T-helper 17 cell (primary cell): ENCODE measurements at regions not wholly inside any gene's neighbourhood (a gene's known extent, or its start where the extent isn't known, plus 50 kb on each side); places are given as distances from the start of the nearest gene placed in this dataset.
"Not testable (repeated sequence)": the region's sequence is repeated elsewhere in the genome, so short reads cannot be mapped to it uniquely, and the experiment has no call there.

Experiments used
- ATAC-seq: fragments of 150-1000 bp; cut with Tn5 transposase; 2 replicates; pipeline ENCODE4 v1.10.0; 2021; ENCODE audit warnings: mild to moderate bottlenecking, moderate library complexity
- DNase-seq, 3 donors: peaks; one replicate each; pipeline versions ENCODE4 v3.0.0 to v3.0.0-alpha.2; 2020 to 2021
- H3K9me3 ChIP-seq: one replicate; pipeline ENCODE4 v1.7.0; 2013; ENCODE audit warnings: low read length, mild to moderate bottlenecking; ENCODE audit not compliant: control insufficient read depth, poor library complexity, severe bottlenecking
- H3K27ac Mint-ChIP-seq: one replicate; pipeline ENCODE4 v1.8.0; 2022; ENCODE audit warnings: mild to moderate bottlenecking, moderate library complexity, mixed read lengths
- H3K27me3 Mint-ChIP-seq: one replicate; pipeline ENCODE4 v1.8.0; 2022; ENCODE audit warnings: mixed read lengths
- H3K36me3 Mint-ChIP-seq: one replicate; pipeline ENCODE4 v1.8.0; 2022; ENCODE audit warnings: low read depth, mixed read lengths
- H3K4me1 Mint-ChIP-seq: one replicate; pipeline ENCODE4 v1.8.0; 2022; ENCODE audit warnings: mild to moderate bottlenecking, mixed read lengths
- H3K4me3 Mint-ChIP-seq: one replicate; pipeline ENCODE4 v1.8.0; 2022; ENCODE audit warnings: mild to moderate bottlenecking, moderate library complexity, mixed read lengths

DNA sequence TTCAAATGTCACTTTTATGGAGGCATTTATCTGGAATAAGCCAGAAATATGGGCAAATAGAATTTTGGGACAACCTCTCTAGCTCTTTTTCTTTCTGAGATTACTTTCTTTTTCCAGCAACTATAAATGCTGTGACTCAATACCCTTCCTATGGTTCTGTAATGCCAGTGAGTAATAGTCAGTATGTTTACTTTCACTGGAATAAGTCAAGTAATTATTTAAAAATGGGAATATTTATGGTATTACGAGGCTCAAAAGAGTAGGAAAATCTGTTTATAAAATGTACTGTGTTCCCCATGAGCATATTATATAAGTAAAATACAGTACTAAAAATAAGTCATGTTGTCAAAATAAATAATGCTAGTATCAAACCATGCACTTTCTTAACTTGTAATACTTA, 750.5 kb downstream of the LUZP2 start:
- Mint-ChIP-seq H3K4me1 (no peaks in the 10 kb centered on the region), H3K27me3 (no peaks in the 10 kb centered on the region), H3K27ac (no peak overlapping the region), H3K36me3 (no peaks in the 10 kb centered on the region), H3K4me3 (no peak overlapping the region)
- no peaks in the 10 kb centered on the region for H3K9me3 ChIP-seq
- ATAC-seq (no peak), DNase-seq (no peak)

DNA sequence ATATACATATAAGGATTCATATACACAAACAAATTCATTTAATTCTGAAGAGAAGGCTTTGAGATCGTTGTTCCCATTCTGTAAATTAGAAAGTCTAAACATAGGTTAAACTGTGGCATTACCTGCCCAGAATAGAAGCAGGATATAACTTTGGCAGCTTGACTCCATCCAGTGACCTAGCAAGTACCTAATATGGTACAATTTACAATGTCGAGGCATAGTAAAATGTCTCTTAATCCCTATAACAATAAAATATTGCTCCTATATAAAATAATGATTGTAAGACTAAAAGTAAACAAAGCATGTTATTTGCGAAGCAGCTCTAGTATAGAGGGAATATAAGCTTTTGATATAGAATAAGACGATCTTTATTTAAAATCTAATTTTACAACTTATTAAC, 756.0 kb downstream of the LUZP2 start:
- H3K27me3 Mint-ChIP-seq, result no peaks in the 10 kb centered on the region

DNA sequence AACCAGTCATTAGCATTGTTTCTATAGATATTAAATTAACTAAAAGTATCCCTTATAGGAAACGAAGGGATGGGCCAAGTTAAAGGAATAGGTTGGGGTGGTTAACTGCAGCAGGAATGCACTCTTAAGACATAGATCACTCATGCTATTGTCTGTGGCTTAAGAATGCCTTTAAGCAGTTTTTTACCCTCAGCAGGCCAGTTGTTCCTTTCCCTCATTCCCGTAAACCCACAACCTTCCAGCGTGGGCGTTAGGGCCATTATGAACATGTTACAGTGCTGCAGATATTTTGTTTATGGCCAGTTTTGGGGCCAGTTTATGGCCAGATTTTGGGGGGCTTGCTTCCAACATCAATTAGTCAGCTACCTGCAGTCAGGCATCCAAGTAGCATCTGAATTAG, 767.0 kb downstream of the LUZP2 start:
- not testable (repeated sequence) for H3K36me3 Mint-ChIP-seq, H3K4me1 Mint-ChIP-seq, ATAC-seq, H3K27me3 Mint-ChIP-seq, DNase-seq, H3K27ac Mint-ChIP-seq, H3K9me3 ChIP-seq, H3K4me3 Mint-ChIP-seq

More for the DNA sequence above, 756.0 kb downstream of the LUZP2 start:
- H3K9me3 ChIP-seq, result no peaks in the 10 kb centered on the region
- Mint-ChIP-seq H3K27ac (no peak overlapping the region), H3K4me3 (no peak overlapping the region), H3K4me1 (no peaks in the 10 kb centered on the region), H3K36me3 (no peaks in the 10 kb centered on the region)
- DNase-seq (no peak), ATAC-seq (no peak)

DNA sequence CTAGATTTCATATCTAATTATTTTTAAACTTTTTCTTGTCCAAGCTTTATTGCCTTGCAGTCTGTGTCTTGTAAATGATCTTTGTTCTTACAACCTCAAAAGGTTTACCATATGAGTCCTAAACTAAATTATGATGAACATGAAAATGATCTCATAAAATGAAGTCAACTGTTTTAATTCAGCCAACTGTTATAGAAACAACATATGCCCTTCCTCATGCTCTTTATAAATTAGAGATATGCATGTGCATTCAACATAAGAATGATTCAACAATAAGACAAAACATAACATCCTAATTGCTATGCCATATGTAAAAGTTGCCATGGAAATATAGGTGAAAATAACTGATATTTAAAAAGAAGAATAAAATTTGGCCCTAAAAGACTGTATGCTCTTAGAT, 774.4 kb downstream of the LUZP2 start:
- Mint-ChIP-seq H3K36me3 (no peaks in the 10 kb centered on the region), H3K27me3 (no peaks in the 10 kb centered on the region), H3K4me1 (no peaks in the 10 kb centered on the region), H3K4me3 (no peak overlapping the region), H3K27ac (no peak overlapping the region)
- DNase-seq (no peak), ATAC-seq (no peak)
- H3K9me3 ChIP-seq, result no peaks in the 10 kb centered on the region

DNA sequence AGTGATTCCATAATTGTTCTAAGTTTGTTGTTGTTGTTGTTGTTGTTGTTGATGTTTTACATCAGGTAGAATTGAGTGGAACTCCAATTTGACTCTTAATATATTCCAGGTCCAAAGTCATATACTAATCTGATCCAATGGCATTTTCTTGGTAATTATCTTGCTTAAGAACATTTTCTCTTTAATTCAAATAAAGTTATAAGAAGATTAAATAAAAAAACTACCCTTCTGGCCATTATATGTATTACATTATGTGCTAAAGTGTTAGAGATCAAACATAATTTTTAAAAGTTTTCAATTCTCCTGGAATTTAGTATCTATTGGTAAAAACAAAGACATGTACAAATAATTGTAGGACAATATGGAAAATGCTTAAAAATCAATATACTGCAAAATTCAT, 775.4 kb downstream of the LUZP2 start:
- H3K9me3 ChIP-seq, result no peaks in the 10 kb centered on the region
- Mint-ChIP-seq H3K27ac (no peak overlapping the region), H3K36me3 (no peaks in the 10 kb centered on the region), H3K4me3 (no peak overlapping the region), H3K27me3 (no peaks in the 10 kb centered on the region), H3K4me1 (no peaks in the 10 kb centered on the region)
- no peak for ATAC-seq
- no peak for DNase-seq

DNA sequence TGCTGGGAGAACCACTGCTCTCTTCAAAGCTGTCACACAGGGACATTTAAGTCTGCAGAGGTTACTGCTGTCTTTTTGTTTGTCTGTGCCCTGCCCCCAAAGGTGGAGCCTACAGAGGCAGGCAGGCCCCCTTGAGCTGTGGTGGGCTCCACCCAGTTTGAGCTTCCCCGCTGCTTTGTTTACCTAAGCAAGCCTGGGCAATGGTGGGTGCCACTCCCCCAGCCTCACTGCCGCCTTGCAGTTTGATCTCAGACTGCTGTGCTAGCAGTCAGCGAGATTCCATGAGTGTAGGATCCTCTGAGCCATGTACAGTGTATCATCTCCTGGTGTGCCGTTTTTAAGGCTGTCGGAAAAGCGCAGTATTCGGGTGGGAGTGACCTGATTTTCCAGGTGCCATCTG, 784.0 kb downstream of the LUZP2 start:
- not testable (repeated sequence) for H3K9me3 ChIP-seq, H3K27me3 Mint-ChIP-seq, H3K36me3 Mint-ChIP-seq, H3K27ac Mint-ChIP-seq, ATAC-seq, H3K4me1 Mint-ChIP-seq, H3K4me3 Mint-ChIP-seq, DNase-seq

DNA sequence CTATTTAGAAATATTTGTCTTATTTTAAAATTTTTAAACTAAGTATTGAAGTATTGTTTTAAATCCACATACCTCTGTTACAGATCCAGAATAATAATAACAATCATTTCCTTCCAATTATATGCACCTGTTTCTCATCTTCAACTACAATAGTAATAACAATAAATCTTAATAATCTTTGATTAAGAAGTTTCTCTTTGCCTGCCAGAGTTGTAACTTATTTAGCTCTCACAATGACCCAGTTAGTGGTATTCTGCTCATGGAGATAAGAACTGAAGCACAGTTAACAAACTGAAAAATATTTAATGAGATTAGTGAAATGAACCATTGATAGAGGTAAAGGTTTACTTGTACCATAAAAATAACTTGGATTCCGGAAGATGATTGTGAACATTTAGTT, 796.3 kb downstream of the LUZP2 start:
- Mint-ChIP-seq H3K4me1 (no peaks in the 10 kb centered on the region), H3K4me3 (no peak overlapping the region), H3K27ac (no peak overlapping the region), H3K27me3 (no peaks in the 10 kb centered on the region), H3K36me3 (no peaks in the 10 kb centered on the region)
- no peaks in the 10 kb centered on the region for H3K9me3 ChIP-seq
- no peak for ATAC-seq
- DNase-seq, result no peak

DNA sequence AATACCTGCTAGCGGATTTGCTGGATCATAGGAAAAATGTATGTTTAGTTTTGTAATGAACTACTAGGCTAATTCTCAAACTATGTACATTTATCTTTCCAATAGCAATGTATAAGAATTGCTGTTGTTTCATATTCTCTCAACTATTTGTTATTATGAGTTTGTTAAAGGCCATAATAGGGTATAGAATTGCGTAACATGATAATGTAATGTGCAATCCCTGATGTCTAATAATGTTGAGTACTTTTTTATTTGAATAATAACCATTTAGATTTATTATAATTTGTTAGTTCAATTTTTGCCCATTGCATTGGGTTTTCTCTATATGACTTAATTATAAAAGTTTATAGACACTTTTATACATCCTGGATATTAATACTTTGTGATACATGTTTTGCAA, 801.6 kb downstream of the LUZP2 start:
- ATAC-seq (no peak), DNase-seq (no peak)
- Mint-ChIP-seq H3K4me1 (no peaks in the 10 kb centered on the region), H3K4me3 (no peak overlapping the region), H3K27ac (no peak overlapping the region), H3K27me3 (no peaks in the 10 kb centered on the region), H3K36me3 (no peaks in the 10 kb centered on the region)
- no peaks in the 10 kb centered on the region for H3K9me3 ChIP-seq

DNA sequence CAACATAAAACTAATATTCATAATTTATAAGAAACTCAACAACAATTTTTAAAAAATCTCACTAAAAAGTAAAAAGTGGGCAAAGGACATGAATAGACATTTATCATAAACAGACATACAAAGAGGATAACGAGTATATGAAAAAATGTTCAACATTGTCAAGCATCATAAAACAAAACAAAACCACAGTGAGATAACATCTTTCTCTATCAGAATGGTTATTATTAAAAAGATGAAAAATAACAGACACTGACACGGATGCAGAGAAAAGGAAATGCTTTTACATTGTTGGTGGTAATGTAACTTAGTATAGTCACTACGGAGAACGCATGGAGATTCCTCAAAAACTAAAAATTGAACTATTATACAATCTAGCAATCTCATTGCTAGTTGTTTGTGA, 813.0 kb downstream of the LUZP2 start:
- H3K4me1 Mint-ChIP-seq, result no peaks in the 10 kb centered on the region
- no peak for DNase-seq
- no peak for ATAC-seq
- H3K27ac Mint-ChIP-seq, result no peak overlapping the region
- no peak overlapping the region for H3K4me3 Mint-ChIP-seq
- H3K36me3 Mint-ChIP-seq, result no peaks in the 10 kb centered on the region
- H3K27me3 Mint-ChIP-seq, result no peaks in the 10 kb centered on the region
- no peaks in the 10 kb centered on the region for H3K9me3 ChIP-seq

DNA sequence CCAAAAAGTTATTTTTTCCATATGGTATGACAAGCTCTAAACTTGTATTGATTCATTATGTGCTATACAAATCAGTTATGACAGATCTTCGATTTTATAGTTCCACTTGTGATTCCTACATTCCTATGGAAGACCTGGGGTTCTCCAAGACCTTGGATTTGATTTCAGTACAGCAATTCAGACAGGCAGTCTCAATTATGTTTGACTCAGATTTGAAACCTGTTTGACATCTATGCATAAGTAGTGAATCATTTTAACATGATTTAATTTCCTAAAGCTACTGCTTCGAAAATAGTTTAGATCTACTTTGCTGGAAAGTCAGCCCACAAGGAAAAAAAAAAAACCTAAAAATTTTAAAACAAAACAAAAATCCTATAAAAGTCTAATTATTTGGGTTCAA, 820.4 kb downstream of the LUZP2 start:
- Mint-ChIP-seq H3K36me3 (no peaks in the 10 kb centered on the region), H3K27me3 (no peaks in the 10 kb centered on the region), H3K27ac (no peak overlapping the region), H3K4me1 (no peaks in the 10 kb centered on the region), H3K4me3 (no peak overlapping the region)
- DNase-seq, result no peak
- no peaks in the 10 kb centered on the region for H3K9me3 ChIP-seq
- ATAC-seq, result no peak

DNA sequence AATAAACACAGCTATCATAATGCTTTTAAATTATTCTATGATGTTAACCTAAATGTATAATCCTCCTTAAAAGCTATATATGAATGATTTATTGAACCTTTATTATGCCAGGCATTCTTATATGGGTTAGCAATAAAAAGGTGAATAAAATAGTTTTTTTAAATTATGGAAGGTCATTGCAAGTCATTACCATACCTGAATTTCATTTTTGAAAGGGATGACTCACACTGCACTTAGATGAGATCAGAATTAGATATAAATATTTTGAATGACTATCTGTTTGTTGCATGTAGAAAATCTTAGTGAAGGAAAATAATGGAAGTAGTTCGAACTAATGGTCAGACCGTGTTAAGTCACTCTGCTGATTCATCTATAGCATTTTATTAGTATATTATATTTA, 822.3 kb downstream of the LUZP2 start:
- no peaks in the 10 kb centered on the region for H3K27me3 Mint-ChIP-seq
- H3K36me3 Mint-ChIP-seq, result no peaks in the 10 kb centered on the region
- no peak overlapping the region for H3K27ac Mint-ChIP-seq
- DNase-seq (no peak), ATAC-seq (no peak)
- no peak overlapping the region for H3K4me3 Mint-ChIP-seq
- no peaks in the 10 kb centered on the region for H3K4me1 Mint-ChIP-seq
- H3K9me3 ChIP-seq, result no peaks in the 10 kb centered on the region

DNA sequence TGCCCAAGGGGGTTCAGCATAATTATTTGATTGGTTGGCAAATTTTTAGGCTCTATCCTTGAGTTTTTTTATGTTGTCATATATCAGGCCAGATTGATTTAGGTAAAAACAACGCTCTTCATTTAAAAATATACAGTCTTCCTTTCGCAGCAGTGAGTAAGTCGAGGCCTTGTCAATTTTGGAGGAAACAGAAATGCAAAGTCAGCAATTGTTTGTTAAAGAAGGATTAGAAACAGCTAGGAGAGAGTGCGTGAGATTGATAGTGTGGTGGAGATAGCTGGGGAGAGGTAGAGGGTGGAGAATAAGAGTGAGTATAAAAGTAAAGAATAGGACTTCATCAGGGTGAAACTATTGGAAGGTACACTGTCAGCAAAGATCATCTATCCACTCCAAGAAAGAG, 830.8 kb downstream of the LUZP2 start:
- Mint-ChIP-seq H3K27me3 (no peaks in the 10 kb centered on the region), H3K27ac (no peak overlapping the region), H3K4me3 (no peak overlapping the region), H3K36me3 (no peaks in the 10 kb centered on the region), H3K4me1 (no peaks in the 10 kb centered on the region)
- DNase-seq (no peak), ATAC-seq (no peak)
- H3K9me3 ChIP-seq, result peaks cover 8% of the 10 kb centered on the region

DNA sequence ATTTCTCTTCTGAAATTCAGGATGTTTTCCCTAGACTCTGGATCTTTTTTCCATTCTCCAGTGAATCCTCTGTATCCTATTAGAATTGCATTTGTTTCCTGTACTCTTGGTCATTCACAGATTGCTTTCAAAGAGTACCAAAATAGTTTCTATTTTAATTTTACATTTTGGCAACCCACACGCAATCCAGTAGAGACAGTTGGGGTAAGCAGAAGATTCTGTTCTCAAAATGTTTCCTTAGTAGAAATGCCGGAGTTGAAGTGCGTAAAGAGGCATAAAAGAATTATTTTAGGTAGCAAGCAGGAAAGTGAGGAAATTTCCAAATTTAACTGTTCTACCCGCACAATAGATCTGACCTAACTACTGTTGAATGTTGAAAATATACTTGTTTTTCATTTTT, 842.4 kb downstream of the LUZP2 start:
- DNase-seq (no peak), ATAC-seq (no peak)
- Mint-ChIP-seq H3K36me3 (no peaks in the 10 kb centered on the region), H3K27ac (no peak overlapping the region), H3K4me1 (no peaks in the 10 kb centered on the region), H3K4me3 (no peak overlapping the region), H3K27me3 (no peaks in the 10 kb centered on the region)
- H3K9me3 ChIP-seq, result no peaks in the 10 kb centered on the region

DNA sequence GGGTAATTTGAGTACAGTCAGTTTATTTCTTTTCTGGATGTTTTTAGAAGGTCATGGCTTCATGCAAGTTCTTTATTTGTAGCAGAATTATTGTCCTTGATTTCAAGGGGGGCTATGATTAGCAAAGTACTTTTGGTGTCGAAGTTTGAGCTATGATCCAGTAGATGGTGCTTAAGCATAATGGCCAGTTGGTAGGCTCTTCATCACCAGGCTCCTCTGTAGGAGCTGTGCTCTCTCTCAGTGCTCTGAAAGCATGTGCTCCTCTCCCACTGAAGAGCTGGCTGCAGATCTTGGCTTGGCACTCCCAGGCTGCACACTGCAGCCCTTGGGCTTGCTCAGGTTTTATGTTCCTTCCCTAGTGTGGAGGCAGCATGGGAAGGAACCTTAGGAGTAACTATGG, 852.7 kb downstream of the LUZP2 start:
- H3K9me3 ChIP-seq, result peaks cover 3% of the 10 kb centered on the region
- Mint-ChIP-seq H3K4me3 (no peak overlapping the region), H3K27ac (no peak overlapping the region), H3K4me1 (no peaks in the 10 kb centered on the region), H3K27me3 (no peaks in the 10 kb centered on the region), H3K36me3 (no peaks in the 10 kb centered on the region)
- DNase-seq (no peak), ATAC-seq (no peak)
